HG03025 (cell line): ENCODE measurements at regions not wholly inside any gene's neighbourhood (a gene's known extent, or its start where the extent isn't known, plus 50 kb on each side); places are given as distances from the start of the nearest gene placed in this dataset.
"Not testable (repeated sequence)": the region's sequence is repeated elsewhere in the genome, so short reads cannot be mapped to it uniquely, and the experiment has no call there.

ENCODE experiments used
- ATAC-seq: cut with Tn5 transposase; IDR thresholded peaks from one replicate; pipeline ENCODE4 v1.9.1; 2021; ENCODE audit warnings: mild to moderate bottlenecking, moderate library complexity; ENCODE audit not compliant: unreplicated experiment, low FRiP score

- ATAC-seq, result no peak
Observed at GRCh38 chr12:105622220-105622619, 291.7 kb downstream of the C12orf75 start.

GRCh38 chr12:105622846-105623736, 292.6 kb downstream of the C12orf75 start:
- ATAC-seq, result no peak

GRCh38 chr12:105626653-105627052, 296.2 kb downstream of the C12orf75 start:
- no peak for ATAC-seq

GRCh38 chr12:105637470-105637869, 307.0 kb downstream of the C12orf75 start:
- ATAC-seq, result no peak

- no peak for ATAC-seq
Observed at GRCh38 chr12:105640761-105641160, 310.3 kb downstream of the C12orf75 start.

GRCh38 chr12:105641749-105642148, 311.3 kb downstream of the C12orf75 start:
- no peak for ATAC-seq

GRCh38 chr12:105644770-105645169, 314.3 kb downstream of the C12orf75 start:
- no peak for ATAC-seq

- ATAC-seq, result no peak
Observed at GRCh38 chr12:105654606-105655005, 324.1 kb downstream of the C12orf75 start.

- ATAC-seq, result no peak
Observed at GRCh38 chr12:105658389-105658788, 327.9 kb downstream of the C12orf75 start.

- no peak for ATAC-seq
Observed at GRCh38 chr12:105659355-105660075, 329.0 kb downstream of the C12orf75 start.

- ATAC-seq, result not testable (repeated sequence)
Observed at GRCh38 chr12:105664765-105665164, 334.3 kb downstream of the C12orf75 start.

- no peak for ATAC-seq
Observed at GRCh38 chr12:105665366-105665765, 334.9 kb downstream of the C12orf75 start.

GRCh38 chr12:105667973-105668743, 337.7 kb downstream of the C12orf75 start:
- no peak for ATAC-seq

- no peak for ATAC-seq
Observed at GRCh38 chr12:105670672-105671071, 340.2 kb downstream of the C12orf75 start.

GRCh38 chr12:105671720-105672119, 341.2 kb downstream of the C12orf75 start:
- ATAC-seq, result no peak

GRCh38 chr12:105672121-105672975, 341.9 kb downstream of the C12orf75 start:
- ATAC-seq, result no peak

GRCh38 chr12:105674871-105675699, 344.6 kb downstream of the C12orf75 start:
- no peak for ATAC-seq

GRCh38 chr12:105676694-105677093, 346.2 kb downstream of the C12orf75 start:
- ATAC-seq, result no peak

- no peak for ATAC-seq
Observed at GRCh38 chr12:105677672-105678071, 347.2 kb downstream of the C12orf75 start.
